Natural killer cell (primary cell): ENCODE measurements at regions not wholly inside any gene's neighbourhood (a gene's known extent, or its start where the extent isn't known, plus 50 kb on each side); places are given as distances from the start of the nearest gene placed in this dataset.

Experiments
- ATAC-seq, 3 donors: fragments of 150-1000 bp in 2 of 3; fragments of 200-7000 bp in 1 of 3; cut with Tn5 transposase; 1 replicate in 1 of 3; 2 replicates in 2 of 3; pipeline ENCODE4 v1.10.0; 2021; ENCODE audit warnings: mild to moderate bottlenecking in 2 of 3, moderate library complexity in 2 of 3
- DNase-seq, 2 donors: peaks; one replicate each; pipeline versions ENCODE4 v3.0.0 to v3.0.0-alpha.2; 2013 to 2021; ENCODE audit warnings: mixed read lengths in 1 of 2
- H3K27ac ChIP-seq: one replicate; pipeline ENCODE4 v1.5.1; 2013; ENCODE audit warnings: mild to moderate bottlenecking, low read length
- H3K27me3 ChIP-seq: one replicate; pipeline ENCODE4 v1.6.1; 2013; ENCODE audit warnings: low read length; ENCODE audit not compliant: control insufficient read depth, insufficient read depth
- H3K36me3 ChIP-seq: one replicate; pipeline ENCODE4 v1.6.1; 2013; ENCODE audit warnings: low read length; ENCODE audit not compliant: control insufficient read depth, insufficient read depth
- H3K4me1 ChIP-seq: one replicate; pipeline ENCODE4 v1.6.1; 2013; ENCODE audit warnings: low read length; ENCODE audit not compliant: control insufficient read depth, insufficient read depth
- H3K4me3 ChIP-seq: one replicate; pipeline ENCODE4 v1.5.1; 2013; ENCODE audit warnings: low read length
- H3K9me3 ChIP-seq: one replicate; pipeline ENCODE4 v1.6.1; 2013; ENCODE audit warnings: low read length; ENCODE audit not compliant: control insufficient read depth, insufficient read depth
- H3K27ac Mint-ChIP-seq, 2 donors: one replicate each; pipeline ENCODE4 v1.8.0; 2022; ENCODE audit warnings: mild to moderate bottlenecking in 2 of 2, mixed read lengths in 2 of 2, moderate library complexity in 1 of 2
- H3K27me3 Mint-ChIP-seq, 2 donors: one replicate each; pipeline ENCODE4 v1.8.0; 2022; ENCODE audit warnings: low read depth in 2 of 2, mixed read lengths in 2 of 2
- H3K36me3 Mint-ChIP-seq: one replicate; pipeline ENCODE4 v1.8.0; 2022; ENCODE audit warnings: mixed read lengths
- H3K4me1 Mint-ChIP-seq, 2 donors: one replicate each; pipeline ENCODE4 v1.8.0; 2022; ENCODE audit warnings: mixed read lengths in 2 of 2
- H3K4me3 Mint-ChIP-seq: one replicate; pipeline ENCODE4 v1.8.0; 2022; ENCODE audit warnings: mild to moderate bottlenecking, moderate library complexity, mixed read lengths
- H3K9me3 Mint-ChIP-seq, 2 donors: one replicate each; pipeline ENCODE4 v1.8.0; 2022; ENCODE audit warnings: mixed read lengths in 2 of 2
- WGBS: methylation state at CpG from one replicate; pipeline ENCODE4 v1.1.7; 2013; ENCODE audit warnings: missing lambda C conversion rate; ENCODE audit not compliant: insufficient coverage; 5-methylcytosine and 5-hydroxymethylcytosine counted together
- intact Hi-C: fragments of 100-400 bp; cut with micrococcal nuclease; formaldehyde crosslinking; loops from one replicate; pipeline ENCODE4 v1.14.2; 2022
- TF ChIP-seq, protein P1 (sequence below): fragments of 200-600 bp; IDR thresholded peaks from one replicate; pipeline ENCODE4 v1.8.0; 2022; ENCODE audit warnings: antibody characterized with exemption

DNA sequence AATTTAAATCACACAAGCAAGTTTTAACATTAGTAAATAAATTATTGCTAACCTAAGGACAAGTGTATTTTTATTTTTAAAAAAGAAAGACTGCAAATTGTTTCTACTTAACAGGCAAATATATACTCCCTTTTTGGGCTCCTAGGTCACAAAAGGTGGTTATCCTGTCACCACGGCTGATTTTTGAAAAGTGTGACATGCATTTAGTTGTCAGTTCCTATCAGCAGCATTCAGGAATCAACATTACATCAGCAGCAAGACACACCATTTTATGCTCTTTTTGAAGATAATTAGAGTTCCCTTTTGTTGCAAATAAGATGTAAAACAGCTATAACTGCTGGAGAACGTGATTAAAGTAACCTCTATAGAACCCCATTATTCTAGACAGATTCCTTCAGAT lies 357.5 kb upstream of the TMCO5A start:
- DNase-seq (no peak), ATAC-seq (no peak)
- 73% methylated on average over 1 of the region's 2 CpGs for WGBS
- H3K27me3 ChIP-seq, result no peaks in the 10 kb centered on the region
- no peak overlapping the region for H3K4me3 ChIP-seq
- Mint-ChIP-seq H3K4me3 (no peak overlapping the region), H3K27ac (no peak overlapping the region), H3K27me3 (no peaks in the 10 kb centered on the region), H3K36me3 (no peaks in the 10 kb centered on the region), H3K4me1 (no peaks in the 10 kb centered on the region), H3K9me3 (peaks cover 0 to 10% of the 10 kb centered on the region in 2 donors)
- no peaks in the 10 kb centered on the region for H3K9me3 ChIP-seq
- no peak overlapping the region for H3K27ac ChIP-seq
- intact Hi-C loops, result no loop called here
- TF ChIP-seq, protein P1, sequence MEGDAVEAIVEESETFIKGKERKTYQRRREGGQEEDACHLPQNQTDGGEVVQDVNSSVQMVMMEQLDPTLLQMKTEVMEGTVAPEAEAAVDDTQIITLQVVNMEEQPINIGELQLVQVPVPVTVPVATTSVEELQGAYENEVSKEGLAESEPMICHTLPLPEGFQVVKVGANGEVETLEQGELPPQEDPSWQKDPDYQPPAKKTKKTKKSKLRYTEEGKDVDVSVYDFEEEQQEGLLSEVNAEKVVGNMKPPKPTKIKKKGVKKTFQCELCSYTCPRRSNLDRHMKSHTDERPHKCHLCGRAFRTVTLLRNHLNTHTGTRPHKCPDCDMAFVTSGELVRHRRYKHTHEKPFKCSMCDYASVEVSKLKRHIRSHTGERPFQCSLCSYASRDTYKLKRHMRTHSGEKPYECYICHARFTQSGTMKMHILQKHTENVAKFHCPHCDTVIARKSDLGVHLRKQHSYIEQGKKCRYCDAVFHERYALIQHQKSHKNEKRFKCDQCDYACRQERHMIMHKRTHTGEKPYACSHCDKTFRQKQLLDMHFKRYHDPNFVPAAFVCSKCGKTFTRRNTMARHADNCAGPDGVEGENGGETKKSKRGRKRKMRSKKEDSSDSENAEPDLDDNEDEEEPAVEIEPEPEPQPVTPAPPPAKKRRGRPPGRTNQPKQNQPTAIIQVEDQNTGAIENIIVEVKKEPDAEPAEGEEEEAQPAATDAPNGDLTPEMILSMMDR, result no peak
- H3K4me1 ChIP-seq, result no peaks in the 10 kb centered on the region
- no peaks in the 10 kb centered on the region for H3K36me3 ChIP-seq

DNA sequence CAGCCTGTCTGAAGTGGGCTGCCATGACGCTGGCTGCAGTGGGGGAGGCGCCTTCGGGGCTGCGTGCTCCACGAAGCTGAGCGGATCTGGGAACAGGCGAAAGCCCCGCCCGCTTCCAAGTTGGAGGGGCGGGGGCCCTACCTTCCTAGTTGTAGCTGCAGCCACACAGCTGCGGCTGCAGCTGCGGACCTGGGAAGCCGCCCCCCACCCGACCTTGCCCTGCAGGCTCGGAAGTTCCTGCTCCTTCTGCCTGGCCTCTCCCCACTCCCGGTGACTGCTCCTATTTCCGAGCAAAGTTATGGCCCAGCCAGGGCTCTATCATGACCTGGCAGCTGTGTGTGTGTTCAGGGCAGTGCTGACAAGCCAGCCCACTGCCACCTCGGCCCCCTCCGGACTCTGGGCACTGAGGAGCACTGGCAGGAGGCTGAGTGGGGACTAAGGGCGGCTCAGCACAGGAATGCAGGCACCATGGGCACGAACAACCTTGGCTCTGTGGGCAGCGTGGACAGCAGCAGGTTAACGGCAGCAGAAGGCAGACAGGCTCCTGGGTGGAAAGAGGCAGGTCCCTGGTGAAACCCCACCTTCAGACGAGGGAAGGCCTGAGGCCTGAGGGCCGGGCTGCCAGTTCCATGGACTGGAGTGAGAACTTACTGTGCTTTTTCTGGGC lies 352.4 kb upstream of the TMCO5A start:
- 90% methylated on average over 25 of the region's 25 CpGs for WGBS
- Histone ChIP-seq H3K27me3 (no peaks in the 10 kb centered on the region), H3K36me3 (no peaks in the 10 kb centered on the region), H3K4me3 (no peak overlapping the region), H3K27ac (no peak overlapping the region), H3K4me1 (no peaks in the 10 kb centered on the region), H3K9me3 (peaks cover 3% of the 10 kb centered on the region)
- H3K27ac Mint-ChIP-seq, result no peak overlapping the region
- ATAC-seq (no peak), DNase-seq (no peak)
- TF ChIP-seq, protein P1, result no peak
- H3K27me3 Mint-ChIP-seq, result no peaks in the 10 kb centered on the region
- no peaks in the 10 kb centered on the region for H3K36me3 Mint-ChIP-seq
- intact Hi-C loops, result no loop called here
- peaks cover 2 to 21% of the 10 kb centered on the region in 2 donors for H3K9me3 Mint-ChIP-seq
- no peak overlapping the region for H3K4me3 Mint-ChIP-seq
- H3K4me1 Mint-ChIP-seq, result no peaks in the 10 kb centered on the region

DNA sequence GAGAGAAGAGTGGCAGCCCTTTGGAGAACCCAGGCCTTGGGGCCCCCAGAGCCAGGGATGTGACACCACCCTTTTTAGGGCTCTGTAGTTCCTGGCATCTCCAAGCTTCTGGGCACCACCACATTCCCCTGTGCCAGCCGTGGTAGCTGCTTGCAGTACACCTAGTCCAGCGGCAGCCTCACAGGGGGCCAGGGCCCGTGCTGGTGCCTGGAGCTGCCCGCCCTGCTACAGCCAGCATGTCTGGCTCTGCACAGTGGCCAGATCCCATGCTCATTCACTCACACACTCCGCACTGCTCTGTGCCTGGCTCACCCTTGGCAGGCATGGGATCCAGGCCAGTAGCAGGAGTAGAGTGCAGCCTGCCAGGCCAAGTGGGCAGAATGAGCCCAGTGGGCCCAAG lies 351.6 kb upstream of the TMCO5A start:
- DNase-seq, result no peak
- Mint-ChIP-seq H3K4me3 (no peak overlapping the region), H3K4me1 (no peaks in the 10 kb centered on the region), H3K9me3 (peaks cover 2 to 24% of the 10 kb centered on the region in 2 donors), H3K27ac (no peak overlapping the region), H3K36me3 (no peaks in the 10 kb centered on the region), H3K27me3 (no peaks in the 10 kb centered on the region)
- H3K4me1 ChIP-seq, result no peaks in the 10 kb centered on the region
- H3K27me3 ChIP-seq, result no peaks in the 10 kb centered on the region
- no peak overlapping the region for H3K27ac ChIP-seq
- H3K36me3 ChIP-seq, result no peaks in the 10 kb centered on the region
- TF ChIP-seq, protein P1, result no peak
- no peak overlapping the region for H3K4me3 ChIP-seq
- 93% methylated on average over 5 of the region's 5 CpGs for WGBS
- ATAC-seq, result no peak
- intact Hi-C loops, result no loop called here
- peaks cover 3% of the 10 kb centered on the region for H3K9me3 ChIP-seq

DNA sequence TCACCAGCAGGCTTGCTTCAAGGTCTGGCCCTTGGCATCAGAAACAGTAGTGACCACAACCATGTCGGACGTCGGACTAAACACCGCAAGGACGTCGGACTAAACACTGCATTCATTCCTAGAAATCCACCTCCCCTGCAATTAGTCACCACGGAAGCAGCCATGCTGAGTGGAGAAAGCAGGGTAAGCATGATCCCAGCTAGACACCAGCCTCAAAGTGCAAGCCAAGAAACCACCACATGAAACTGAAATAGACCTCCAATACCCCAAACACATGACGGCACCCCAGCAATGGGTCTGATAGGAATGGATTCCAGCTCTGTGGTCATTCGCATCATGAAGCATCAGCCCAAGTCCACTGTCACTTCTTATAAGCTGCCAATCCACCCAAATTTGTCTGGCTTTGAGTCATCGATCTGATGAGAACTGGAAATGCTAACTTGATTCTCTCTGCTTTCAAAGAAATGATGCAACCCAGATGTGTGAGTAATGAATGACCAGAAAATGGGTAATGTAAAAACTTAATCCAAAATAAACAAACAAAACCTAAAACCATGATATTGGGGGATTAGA lies 348.3 kb upstream of the TMCO5A start:
- TF ChIP-seq, protein P1, result no peak
- intact Hi-C loops, result no loop called here
- no peaks in the 10 kb centered on the region for H3K27me3 ChIP-seq
- H3K4me1 ChIP-seq, result no peaks in the 10 kb centered on the region
- H3K9me3 ChIP-seq, result peaks cover 3% of the 10 kb centered on the region
- H3K4me3 ChIP-seq, result no peak overlapping the region
- no peak for DNase-seq
- ATAC-seq, result no peak
- 95% methylated on average over 9 of the region's 10 CpGs for WGBS
- Mint-ChIP-seq H3K9me3 (peaks cover 4 to 25% of the 10 kb centered on the region in 2 donors), H3K4me3 (no peak overlapping the region), H3K27ac (no peak overlapping the region), H3K27me3 (no peaks in the 10 kb centered on the region), H3K4me1 (no peaks in the 10 kb centered on the region), H3K36me3 (no peaks in the 10 kb centered on the region)
- H3K27ac ChIP-seq, result no peak overlapping the region
- H3K36me3 ChIP-seq, result no peaks in the 10 kb centered on the region
